ENCODE measurements at regions not wholly inside any gene's neighbourhood (a gene's known extent, or its start where the extent isn't known, plus 50 kb on each side); places are given as distances from the start of the nearest gene placed in this dataset.

GRCh38 chr12:72876092-72876491 lies 603.9 kb downstream of the TRHDE start:
- ChIA-PET POLR2A (ENCODE audit: partially characterized antibody) (no interaction called here), CTCF (ENCODE audit: partially characterized antibody) (interaction anchor here (0.8 kb wide), 1 partner anchor 8 kb away, joined by 3 read pairs; no protein-coding TSS in a partner anchor)
- no peak overlapping the region for H3K14ac ChIP-seq (ENCODE audit: insufficient read length)
- H3K56ac ChIP-seq (replicated peaks; ENCODE audit: insufficient read length, low read depth, low read length): no peak overlapping the region
- H3K18ac ChIP-seq (ENCODE audit: extremely low read depth, low read length): no peak overlapping the region
- H2AK5ac ChIP-seq (ENCODE audit: low read depth, low read length): no peak overlapping the region
- no peaks in the 10 kb centered on the region for H3K27me3 ChIP-seq (replicated peaks in 1 of 4; ENCODE audit: control insufficient read depth in 3 of 4, extremely low read depth in 1 of 4, insufficient read depth in 3 of 4, low read length in 3 of 4)
- FAIRE-seq (no peak), DNase-seq (ENCODE audit: low read depth in 1 of 2, low spot score in 2 of 2) (no peak)
- no peaks in the 10 kb centered on the region for H3K36me3 ChIP-seq (ENCODE audit: control insufficient read depth in 2 of 4, insufficient read depth in 4 of 4, low read length in 3 of 4)
- no peak overlapping the region for H2BK120ac ChIP-seq (replicated peaks; ENCODE audit: low read depth, low read length)
- H3K23ac ChIP-seq (ENCODE audit: insufficient read length): no peak overlapping the region
- no peak overlapping the region for H3K4ac ChIP-seq (replicated peaks; ENCODE audit: insufficient read length, low read depth, low read length)
- peaks cover 0 to 6% (median 4%) of the 10 kb centered on the region in 4 experiments; a peak in 5 of 7 replicates for H3K4me1 ChIP-seq (replicated peaks in 1 of 4; ENCODE audit: control insufficient read depth in 3 of 4, insufficient read depth in 4 of 4, low read length in 3 of 4)
- H2BK12ac ChIP-seq (ENCODE audit: low read depth, low read length): no peak overlapping the region
- no peak overlapping the region for H4K91ac ChIP-seq (replicated peaks; ENCODE audit: insufficient read length, low read length)
- no peaks in the 10 kb centered on the region for H4K20me1 ChIP-seq (replicated peaks in 1 of 2; ENCODE audit: control insufficient read depth in 1 of 2, insufficient read depth in 2 of 2, low read length in 2 of 2)
- H3K9ac ChIP-seq (replicated peaks in 1 of 4; ENCODE audit: extremely low read depth in 1 of 4, low read depth in 3 of 4, low read length in 3 of 4): no peak overlapping the region
- no peak overlapping the region for H2BK15ac ChIP-seq (ENCODE audit: low read length)
- H2AFZ ChIP-seq (ENCODE audit: low read length): no peak overlapping the region
- no peaks in the 10 kb centered on the region for H3K79me1 ChIP-seq (ENCODE audit: low read depth, low read length)
- no peak for TF ChIP-seq POLR2A (IDR thresholded peaks at IDR 0.05; ENCODE audit: control extremely low read depth in 1 of 2, low read depth in 2 of 2, low read length in 2 of 2)
- TF ChIP-seq, protein P1, sequence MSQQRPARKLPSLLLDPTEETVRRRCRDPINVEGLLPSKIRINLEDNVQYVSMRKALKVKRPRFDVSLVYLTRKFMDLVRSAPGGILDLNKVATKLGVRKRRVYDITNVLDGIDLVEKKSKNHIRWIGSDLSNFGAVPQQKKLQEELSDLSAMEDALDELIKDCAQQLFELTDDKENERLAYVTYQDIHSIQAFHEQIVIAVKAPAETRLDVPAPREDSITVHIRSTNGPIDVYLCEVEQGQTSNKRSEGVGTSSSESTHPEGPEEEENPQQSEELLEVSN (IDR thresholded peaks at IDR 0.05): no peak
- no peak for TF ChIP-seq SAP30 (IDR thresholded peaks at IDR 0.05; ENCODE audit: insufficient read depth, insufficient replicate concordance, low read length)
- TF ChIP-seq SP1 (IDR thresholded peaks at IDR 0.05; ENCODE audit: low read depth, low read length): no peak
- TF ChIP-seq CBX5 (IDR thresholded peaks at IDR 0.05; ENCODE audit: low read depth, low read length): no peak
- no peak for TF ChIP-seq SUZ12 (IDR thresholded peaks at IDR 0.05; ENCODE audit: low read length)
- TF ChIP-seq EGR1 (IDR thresholded peaks at IDR 0.05; ENCODE audit: borderline replicate concordance, low read depth, low read length): no peak
- no peak for TF ChIP-seq SP4 (IDR thresholded peaks at IDR 0.05; ENCODE audit: low read length)
- no peak for TF ChIP-seq GTF2F1 (IDR thresholded peaks at IDR 0.05; ENCODE audit: borderline replicate concordance, low read depth, low read length)
- TF ChIP-seq SIN3A (conservative IDR thresholded peaks at IDR 0.05 in 1 of 2, IDR thresholded peaks at IDR 0.05 in 1 of 2; ENCODE audit: low read depth in 1 of 2, low read length in 2 of 2): no peak
- TF ChIP-seq HDAC2 (IDR thresholded peaks at IDR 0.05; ENCODE audit: borderline replicate concordance in 1 of 2, low read depth in 2 of 2, low read length in 2 of 2): no peak
- no peak overlapping the region for H4K5ac ChIP-seq (ENCODE audit: insufficient read length, low read depth, low read length)
- no peaks in the 10 kb centered on the region for H3K23me2 ChIP-seq (ENCODE audit: low read depth, low read length)
- no peak overlapping the region for H3K4me3 ChIP-seq (ENCODE audit: extremely low read depth in 1 of 4, insufficient read depth in 2 of 4, low read depth in 3 of 4, low read length in 4 of 4)
- H3K27ac ChIP-seq (ENCODE audit: low read depth, low read length): no peak overlapping the region
- no peaks in the 10 kb centered on the region for H3K79me2 ChIP-seq (ENCODE audit: control insufficient read depth in 1 of 2, insufficient read depth in 2 of 2, low read length in 2 of 2)
- H2BK20ac ChIP-seq (ENCODE audit: low read length): no peak overlapping the region
- H2BK5ac ChIP-seq (ENCODE audit: low read depth, low read length): no peak overlapping the region
- peaks cover 0 to 8% of the 10 kb centered on the region in 2 experiments; a peak in 1 of 4 replicates for H3K9me3 ChIP-seq (ENCODE audit: insufficient read depth in 2 of 2, low read depth in 1 of 2, low read length in 1 of 2)
- no peak overlapping the region for H4K8ac ChIP-seq (ENCODE audit: extremely low read depth, insufficient read depth, low read length)
- no peak overlapping the region for H3K4me2 ChIP-seq (ENCODE audit: insufficient read depth in 1 of 2, low read depth in 2 of 2, low read length in 2 of 2)

Data from H1 (cell line).